ENCODE measurements at regions not wholly inside any gene's neighbourhood (a gene's known extent, or its start where the extent isn't known, plus 50 kb on each side); places are given as distances from the start of the nearest gene placed in this dataset.

DNA sequence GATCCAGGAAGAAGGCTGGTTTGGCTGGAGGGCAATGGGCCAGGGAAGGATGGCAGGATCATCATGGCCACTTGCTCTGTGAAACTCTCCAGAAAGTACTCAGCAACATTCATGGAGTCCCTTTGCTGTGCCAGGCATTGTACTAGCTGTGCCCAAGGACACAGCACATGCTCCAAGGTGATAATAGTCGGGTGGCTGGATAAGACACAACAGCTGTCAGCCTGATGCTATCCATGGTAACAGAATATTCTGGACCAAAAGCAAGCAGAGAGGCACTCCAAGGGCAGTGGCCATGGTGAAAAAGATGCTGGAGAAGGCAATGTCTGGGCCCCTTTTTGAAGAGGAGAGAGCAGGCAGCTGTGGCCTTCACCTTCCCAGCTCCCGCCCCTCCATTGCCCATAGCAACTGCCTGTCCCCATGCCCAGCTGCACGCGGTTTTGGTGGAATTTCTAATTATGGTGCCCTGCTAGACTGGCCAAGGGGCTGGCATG is 113.8 kb upstream of the CPEB4 start:
- TF ChIP-seq, protein P1, sequence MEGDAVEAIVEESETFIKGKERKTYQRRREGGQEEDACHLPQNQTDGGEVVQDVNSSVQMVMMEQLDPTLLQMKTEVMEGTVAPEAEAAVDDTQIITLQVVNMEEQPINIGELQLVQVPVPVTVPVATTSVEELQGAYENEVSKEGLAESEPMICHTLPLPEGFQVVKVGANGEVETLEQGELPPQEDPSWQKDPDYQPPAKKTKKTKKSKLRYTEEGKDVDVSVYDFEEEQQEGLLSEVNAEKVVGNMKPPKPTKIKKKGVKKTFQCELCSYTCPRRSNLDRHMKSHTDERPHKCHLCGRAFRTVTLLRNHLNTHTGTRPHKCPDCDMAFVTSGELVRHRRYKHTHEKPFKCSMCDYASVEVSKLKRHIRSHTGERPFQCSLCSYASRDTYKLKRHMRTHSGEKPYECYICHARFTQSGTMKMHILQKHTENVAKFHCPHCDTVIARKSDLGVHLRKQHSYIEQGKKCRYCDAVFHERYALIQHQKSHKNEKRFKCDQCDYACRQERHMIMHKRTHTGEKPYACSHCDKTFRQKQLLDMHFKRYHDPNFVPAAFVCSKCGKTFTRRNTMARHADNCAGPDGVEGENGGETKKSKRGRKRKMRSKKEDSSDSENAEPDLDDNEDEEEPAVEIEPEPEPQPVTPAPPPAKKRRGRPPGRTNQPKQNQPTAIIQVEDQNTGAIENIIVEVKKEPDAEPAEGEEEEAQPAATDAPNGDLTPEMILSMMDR (IDR thresholded peaks at IDR 0.05; ENCODE audit: insufficient read depth, low read length, severe bottlenecking), result no peak
- no peaks in the 10 kb centered on the region for H3K36me3 ChIP-seq (ENCODE audit: control insufficient read depth, insufficient read depth, low read length)
- FAIRE-seq (no peak), DNase-seq (ENCODE audit: low read depth) (no peak)
- H3K27me3 ChIP-seq (ENCODE audit: control insufficient read depth, insufficient read depth, low read length), result no peaks in the 10 kb centered on the region
- H3K4me3 ChIP-seq (ENCODE audit: low read depth, low read length), result no peak overlapping the region

DNA sequence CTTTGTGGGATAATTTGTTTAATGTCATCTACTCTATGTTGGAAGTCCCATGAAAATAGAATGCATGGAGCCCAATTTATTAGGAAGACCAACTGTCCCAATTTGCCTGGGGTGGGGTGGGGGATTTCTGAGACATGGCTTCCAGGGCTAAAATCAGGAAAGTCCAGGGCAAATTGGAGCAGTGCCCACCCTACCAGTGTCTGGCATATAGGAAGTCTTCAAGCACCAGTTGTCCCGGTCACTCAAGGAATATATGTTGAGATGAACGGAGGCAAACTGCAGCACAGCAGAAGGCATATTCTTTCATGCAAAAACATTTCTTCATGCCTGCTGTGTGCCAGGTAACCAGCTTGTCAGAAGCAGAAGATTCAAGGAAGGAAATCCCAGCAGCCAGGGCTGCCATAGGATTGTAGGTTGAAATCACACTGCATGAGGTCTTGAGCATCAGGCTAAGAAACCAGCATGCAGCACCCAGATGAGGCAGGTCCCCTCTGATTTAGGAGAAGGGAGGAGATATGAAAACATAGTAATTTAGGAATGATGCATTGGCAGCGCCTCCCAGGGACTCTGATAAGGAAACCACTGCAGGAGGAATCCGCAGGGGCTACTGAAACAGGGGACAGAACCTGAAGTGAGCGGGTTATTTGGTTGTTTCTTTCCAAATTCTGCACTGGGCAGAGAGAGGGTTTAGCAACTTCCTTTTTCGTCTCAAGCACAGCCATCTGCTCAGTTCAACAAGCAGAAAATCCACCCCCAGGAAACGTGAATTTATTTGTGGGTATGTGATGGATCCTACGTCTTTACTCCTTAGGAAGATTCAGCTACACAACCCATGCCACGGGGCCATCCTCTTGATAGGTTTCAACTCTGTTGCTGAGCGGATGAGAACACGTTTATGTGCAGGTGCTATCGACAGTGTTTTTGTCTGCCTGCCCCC is 112.6 kb upstream of the CPEB4 start:
- H3K4me3 ChIP-seq (ENCODE audit: low read depth, low read length), result no peak overlapping the region
- FAIRE-seq, result no peak

DNA sequence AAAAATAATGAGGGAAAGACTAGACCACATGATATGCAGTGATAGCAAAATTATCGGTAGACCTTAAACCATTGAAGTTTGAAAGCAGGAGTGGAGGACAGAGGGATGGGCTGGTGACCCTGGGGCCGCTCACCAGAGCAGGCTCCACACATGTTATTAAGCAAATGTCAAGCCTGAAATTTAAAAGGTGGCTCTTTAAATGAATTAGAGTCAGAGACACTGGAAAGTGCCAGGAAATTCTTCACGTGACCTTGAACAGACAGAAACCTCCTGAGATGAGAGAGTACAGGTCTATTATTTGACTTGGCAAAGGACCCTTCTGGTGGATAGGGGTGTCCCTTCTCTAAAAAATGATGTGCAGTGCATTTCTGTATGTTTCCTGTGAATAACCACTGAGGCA is 111.0 kb upstream of the CPEB4 start:
- TF ChIP-seq, protein P1 (IDR thresholded peaks at IDR 0.05; ENCODE audit: insufficient read depth, low read length, severe bottlenecking), result no peak
- Histone ChIP-seq H3K27me3 (ENCODE audit: control insufficient read depth, insufficient read depth, low read length) (no peaks in the 10 kb centered on the region), H3K36me3 (ENCODE audit: control insufficient read depth, insufficient read depth, low read length) (no peaks in the 10 kb centered on the region), H3K4me3 (ENCODE audit: low read depth, low read length) (no peak overlapping the region)
- no peak for FAIRE-seq
- DNase-seq (ENCODE audit: low read depth), result no peak

More for the DNA sequence above, 112.6 kb upstream of the CPEB4 start:
- no peak for DNase-seq (ENCODE audit: low read depth)
- Histone ChIP-seq H3K36me3 (ENCODE audit: control insufficient read depth, insufficient read depth, low read length) (no peaks in the 10 kb centered on the region), H3K27me3 (ENCODE audit: control insufficient read depth, insufficient read depth, low read length) (no peaks in the 10 kb centered on the region)
- TF ChIP-seq, protein P1 (IDR thresholded peaks at IDR 0.05; ENCODE audit: insufficient read depth, low read length, severe bottlenecking), result no peak

DNA sequence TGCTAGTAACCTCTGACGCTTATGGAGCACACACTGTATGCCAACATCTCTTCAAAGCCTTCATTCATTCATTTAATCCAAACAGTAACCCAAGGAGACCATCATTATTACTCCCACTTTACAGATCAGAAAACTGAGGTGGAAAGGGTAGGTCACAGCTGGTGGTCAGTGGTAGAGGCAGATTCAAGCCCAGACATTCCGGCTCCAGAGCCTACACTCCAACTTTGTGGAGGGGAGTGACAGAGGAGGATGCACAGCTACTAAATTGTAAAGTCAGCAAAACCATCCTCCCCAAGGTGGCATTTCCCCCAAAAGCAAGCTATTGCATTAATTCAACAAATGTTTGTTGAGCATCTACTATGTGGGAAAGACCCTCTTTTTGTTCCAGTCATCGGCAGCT is 110.5 kb upstream of the CPEB4 start:
- H3K27me3 ChIP-seq (ENCODE audit: control insufficient read depth, insufficient read depth, low read length), result no peaks in the 10 kb centered on the region
- H3K4me3 ChIP-seq (ENCODE audit: low read depth, low read length), result no peak overlapping the region
- DNase-seq (ENCODE audit: low read depth), result no peak
- TF ChIP-seq, protein P1 (IDR thresholded peaks at IDR 0.05; ENCODE audit: insufficient read depth, low read length, severe bottlenecking), result no peak
- H3K36me3 ChIP-seq (ENCODE audit: control insufficient read depth, insufficient read depth, low read length), result no peaks in the 10 kb centered on the region
- FAIRE-seq, result no peak

DNA sequence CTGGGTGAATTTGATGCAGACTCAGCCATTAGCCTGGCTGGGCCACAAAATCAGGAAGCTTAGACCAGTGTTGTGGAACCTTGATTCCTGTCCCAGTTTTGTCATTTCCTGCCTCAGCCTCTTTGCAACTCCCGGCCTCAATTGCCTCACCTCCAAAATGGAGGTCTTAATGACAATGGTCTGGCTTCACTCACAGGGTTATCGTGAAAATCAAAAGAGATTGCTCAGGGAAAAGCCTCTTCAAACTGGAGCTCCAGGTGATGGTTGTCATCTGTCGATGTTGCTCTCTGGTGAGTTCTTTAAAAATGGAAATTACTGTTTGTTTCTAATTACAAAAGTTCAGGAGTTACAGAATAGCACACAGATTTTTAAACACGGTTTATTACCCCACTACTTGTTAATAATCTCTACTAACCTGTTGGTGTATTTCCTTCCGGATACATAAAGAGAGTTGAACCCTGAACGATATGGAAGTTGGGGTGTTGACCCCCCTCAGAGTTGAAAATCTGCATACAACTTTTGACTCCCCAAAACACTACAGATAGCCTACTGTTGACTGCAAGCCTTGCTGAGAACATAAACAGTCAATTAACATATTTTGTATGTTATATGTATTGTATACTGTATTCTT is 109.9 kb upstream of the CPEB4 start:
- DNase-seq (ENCODE audit: low read depth), result no peak
- no peaks in the 10 kb centered on the region for H3K36me3 ChIP-seq (ENCODE audit: control insufficient read depth, insufficient read depth, low read length)
- no peak overlapping the region for H3K4me3 ChIP-seq (ENCODE audit: low read depth, low read length)
- TF ChIP-seq, protein P1 (IDR thresholded peaks at IDR 0.05; ENCODE audit: insufficient read depth, low read length, severe bottlenecking), result no peak
- no peaks in the 10 kb centered on the region for H3K27me3 ChIP-seq (ENCODE audit: control insufficient read depth, insufficient read depth, low read length)
- FAIRE-seq, result no peak
